PC-9 (cell line): ENCODE measurements at regions not wholly inside any gene's neighbourhood (a gene's known extent, or its start where the extent isn't known, plus 50 kb on each side); places are given as distances from the start of the nearest gene placed in this dataset.

Source experiments
- BruUV-seq: library from RNA; stranded (reverse); fragments of 400-500 nt; replicated peaks from 2 replicates; lab custom pipeline; 2021; lab: Mats Ljungman, UMichigan
- CTCF ChIA-PET: fragments of 300-600 bp; sonication (Branson Sonifier 250); formaldehyde crosslinking; loops from one replicate; lab custom pipeline; 2022; ENCODE audit warnings: antibody characterized with exemption; lab: Charles Lee
- POLR2A ChIA-PET: fragments of 300-600 bp; sonication (Branson Sonifier 250); formaldehyde crosslinking; loops from one replicate; lab custom pipeline; 2022; ENCODE audit warnings: antibody characterized with exemption; ENCODE audit not compliant: unreplicated experiment; lab: Charles Lee
- DNase-seq, 2 experiments: peaks; one replicate each; pipeline versions ENCODE4 v3.0.0 to v3.0.0-alpha.2; 2015 to 2022; ENCODE audit warnings: mixed read lengths in 1 of 2
- H2AFZ ChIP-seq: fragments of 200-600 bp; sonication (generic); 2 replicates; pipeline ENCODE4 v1.8.1; 2017; ENCODE audit warnings: antibody characterized with exemption
- H3F3A ChIP-seq: fragments of 200-600 bp; sonication (generic); 2 replicates; pipeline ENCODE4 v1.8.1; 2017; ENCODE audit warnings: antibody characterized with exemption, mild to moderate bottlenecking, low read depth; ENCODE audit not compliant: insufficient read depth
- H3K27ac ChIP-seq: fragments of 200-600 bp; sonication (generic); 2 replicates; pipeline ENCODE4 v1.6.1; 2016; ENCODE audit warnings: mixed run types
- H3K27me3 ChIP-seq: fragments of 200-600 bp; sonication (generic); 2 replicates; pipeline ENCODE4 v1.6.1; 2016; ENCODE audit warnings: low read depth, mixed run types; ENCODE audit not compliant: insufficient read depth
- H3K36me3 ChIP-seq: fragments of 200-600 bp; sonication (generic); 2 replicates; pipeline ENCODE4 v1.6.1; 2016; ENCODE audit warnings: low read depth, mixed run types
- H3K4me1 ChIP-seq: fragments of 200-600 bp; sonication (generic); replicated peaks from 2 replicates; pipeline ENCODE4 v1.6.1; 2016; ENCODE audit warnings: mixed run types; ENCODE audit not compliant: insufficient read depth
- H3K4me2 ChIP-seq: fragments of 200-600 bp; sonication (generic); 2 replicates; pipeline ENCODE4 v1.6.1; 2017; ENCODE audit warnings: mixed run types
- H3K4me3 ChIP-seq: fragments of 200-600 bp; sonication (generic); 2 replicates; pipeline ENCODE4 v1.6.1; 2016; ENCODE audit warnings: mixed run types
- H3K79me2 ChIP-seq: fragments of 200-600 bp; sonication (generic); 2 replicates; pipeline ENCODE4 v1.6.1; 2017; ENCODE audit warnings: low read depth, mixed run types
- H3K9me2 ChIP-seq: fragments of 200-600 bp; sonication (generic); 2 replicates; pipeline ENCODE4 v1.8.1; 2017; ENCODE audit warnings: mild to moderate bottlenecking; ENCODE audit not compliant: insufficient read depth
- H3K9me3 ChIP-seq: fragments of 200-600 bp; sonication (generic); 2 replicates; pipeline ENCODE4 v1.8.1; 2016; ENCODE audit warnings: low read depth; ENCODE audit not compliant: insufficient read depth
- H4K20me1 ChIP-seq: fragments of 200-600 bp; sonication (generic); 2 replicates; pipeline ENCODE4 v1.8.1; 2017; ENCODE audit not compliant: insufficient read depth
- CTCF ChIP-seq: fragments of 200-600 bp; sonication (generic); conservative IDR thresholded peaks from 2 replicates; pipeline ENCODE4 v1.6.1; 2017; ENCODE audit warnings: mixed run types, antibody characterized with exemption, mild to moderate bottlenecking, moderate library complexity
- EZH2 ChIP-seq: fragments of 200-600 bp; sonication (generic); IDR thresholded peaks from 2 replicates; pipeline ENCODE4 v1.8.0; 2017; ENCODE audit warnings: antibody characterized with exemption, low read depth
- intact Hi-C: fragments of 100-400 bp; cut with micrococcal nuclease; formaldehyde crosslinking; loops from one replicate; pipeline ENCODE4 v1.10.0; 2022; ENCODE audit not compliant: unreplicated experiment

GRCh38 chr13:87322386-87322785 lies 348.8 kb upstream of the SLITRK5 start:
- CTCF ChIA-PET = no interaction called here
- H2AFZ ChIP-seq = no peak overlapping the region
- POLR2A ChIA-PET = no interaction called here

GRCh38 chr13:87324558-87324957 lies 346.6 kb upstream of the SLITRK5 start:
- POLR2A ChIA-PET = no interaction called here

More at GRCh38 chr13:87322386-87322785, 348.8 kb upstream of the SLITRK5 start:
- TF ChIP-seq CTCF (no peak), EZH2 (no peak)
- no peaks in the 10 kb centered on the region for H3K4me1 ChIP-seq
- H3K27me3 ChIP-seq = no peaks in the 10 kb centered on the region
- no peaks in the 10 kb centered on the region for H4K20me1 ChIP-seq
- no peaks in the 10 kb centered on the region for H3K36me3 ChIP-seq
- intact Hi-C loops = no loop called here
- H3K79me2 ChIP-seq = no peaks in the 10 kb centered on the region
- no TSS peak for BruUV-seq
- H3K9me2 ChIP-seq = no peaks in the 10 kb centered on the region
- H3K4me3 ChIP-seq = no peak overlapping the region
- H3K27ac ChIP-seq = no peak overlapping the region
- no peak for DNase-seq
- no peaks in the 10 kb centered on the region for H3F3A ChIP-seq
- H3K4me2 ChIP-seq = no peak overlapping the region
- H3K9me3 ChIP-seq = no peaks in the 10 kb centered on the region

GRCh38 chr13:87331178-87331577 lies 340.0 kb upstream of the SLITRK5 start:
- no TSS peak for BruUV-seq
- ChIA-PET CTCF (no interaction called here), POLR2A (no interaction called here)
- Histone ChIP-seq H3K27me3 (no peaks in the 10 kb centered on the region), H3K9me3 (no peaks in the 10 kb centered on the region), H3K9me2 (no peaks in the 10 kb centered on the region), H3K36me3 (no peaks in the 10 kb centered on the region), H3K27ac (no peak overlapping the region), H3K4me1 (no peaks in the 10 kb centered on the region), H3K4me2 (no peak overlapping the region), H4K20me1 (no peaks in the 10 kb centered on the region), H3K4me3 (no peak overlapping the region), H3F3A (no peaks in the 10 kb centered on the region), H2AFZ (no peak overlapping the region), H3K79me2 (no peaks in the 10 kb centered on the region)
- intact Hi-C loops = no loop called here
- TF ChIP-seq CTCF = no peak
- no peak for TF ChIP-seq EZH2
- DNase-seq = peak; percentile 35 to 63

More at GRCh38 chr13:87324558-87324957, 346.6 kb upstream of the SLITRK5 start:
- Histone ChIP-seq H3K27me3 (no peaks in the 10 kb centered on the region), H3K9me2 (no peaks in the 10 kb centered on the region), H3K4me1 (no peaks in the 10 kb centered on the region), H3K79me2 (no peaks in the 10 kb centered on the region), H3K9me3 (no peaks in the 10 kb centered on the region), H3K27ac (no peak overlapping the region), H3F3A (no peaks in the 10 kb centered on the region), H3K4me2 (no peak overlapping the region), H4K20me1 (no peaks in the 10 kb centered on the region), H2AFZ (no peak overlapping the region), H3K4me3 (no peak overlapping the region), H3K36me3 (no peaks in the 10 kb centered on the region)
- CTCF ChIA-PET = no interaction called here
- TF ChIP-seq EZH2 (no peak), CTCF (no peak)
- no peak for DNase-seq
- no TSS peak for BruUV-seq
- intact Hi-C loops = no loop called here
